ENCODE measurements at regions not wholly inside any gene's neighbourhood (a gene's known extent, or its start where the extent isn't known, plus 50 kb on each side); places are given as distances from the start of the nearest gene placed in this dataset.

- TF ChIP-seq EZH2 (optimal IDR thresholded peaks at IDR 0.05; ENCODE audit: low read depth, low read length), result no peak
- TF ChIP-seq, protein P1, sequence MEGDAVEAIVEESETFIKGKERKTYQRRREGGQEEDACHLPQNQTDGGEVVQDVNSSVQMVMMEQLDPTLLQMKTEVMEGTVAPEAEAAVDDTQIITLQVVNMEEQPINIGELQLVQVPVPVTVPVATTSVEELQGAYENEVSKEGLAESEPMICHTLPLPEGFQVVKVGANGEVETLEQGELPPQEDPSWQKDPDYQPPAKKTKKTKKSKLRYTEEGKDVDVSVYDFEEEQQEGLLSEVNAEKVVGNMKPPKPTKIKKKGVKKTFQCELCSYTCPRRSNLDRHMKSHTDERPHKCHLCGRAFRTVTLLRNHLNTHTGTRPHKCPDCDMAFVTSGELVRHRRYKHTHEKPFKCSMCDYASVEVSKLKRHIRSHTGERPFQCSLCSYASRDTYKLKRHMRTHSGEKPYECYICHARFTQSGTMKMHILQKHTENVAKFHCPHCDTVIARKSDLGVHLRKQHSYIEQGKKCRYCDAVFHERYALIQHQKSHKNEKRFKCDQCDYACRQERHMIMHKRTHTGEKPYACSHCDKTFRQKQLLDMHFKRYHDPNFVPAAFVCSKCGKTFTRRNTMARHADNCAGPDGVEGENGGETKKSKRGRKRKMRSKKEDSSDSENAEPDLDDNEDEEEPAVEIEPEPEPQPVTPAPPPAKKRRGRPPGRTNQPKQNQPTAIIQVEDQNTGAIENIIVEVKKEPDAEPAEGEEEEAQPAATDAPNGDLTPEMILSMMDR (IDR thresholded peaks at IDR 0.05; ENCODE audit: low read length), result no peak
These were observed 110.8 kb upstream of the H2AZ1 start for GRCh38 chr4:100060765-100061416.
